Motor neuron (in vitro differentiated cells): ENCODE measurements at regions not wholly inside any gene's neighbourhood (a gene's known extent, or its start where the extent isn't known, plus 50 kb on each side); places are given as distances from the start of the nearest gene placed in this dataset.
"Not testable (repeated sequence)": the region's sequence is repeated elsewhere in the genome, so short reads cannot be mapped to it uniquely, and the experiment has no call there.

Experiments used
- ATAC-seq, 8 experiments: fragments of 200-7000 bp; cut with Tn5 transposase; replicated peaks in 6 of 8; 2 replicates each; pipeline ENCODE4 v1.8.0; 2021; ENCODE audit warnings: mild to moderate bottlenecking in 8 of 8, moderate library complexity in 8 of 8
- H3K27ac ChIP-seq, 2 donors: fragments of 250-450 bp; sonication (Bioruptor Pico); 2 replicates each; pipeline ENCODE4 v1.9.0; 2021; ENCODE audit warnings: antibody characterized with exemption in 2 of 2, mild to moderate bottlenecking in 2 of 2, moderate library complexity in 1 of 2
- H3K4me1 ChIP-seq, 2 donors: fragments of 250-450 bp; sonication (Bioruptor Pico); replicated peaks in 1 of 2; 2 replicates each; pipeline ENCODE4 v1.6.1; 2021; ENCODE audit warnings: antibody characterized with exemption in 2 of 2, mild to moderate bottlenecking in 2 of 2, moderate library complexity in 1 of 2
- H3K4me3 ChIP-seq, 5 donors: fragments of 250-450 bp; sonication (Bioruptor Pico); 2 replicates each; pipeline ENCODE4 v1.9.0; 2021; ENCODE audit warnings: antibody characterized with exemption in 5 of 5, mild to moderate bottlenecking in 5 of 5, moderate library complexity in 4 of 5
- WGBS, 10 experiments: fragments of 450-650 bp; shearing (Covaris generic); methylation state at CpG; one replicate each; pipeline ENCODE4 v1.0.0; 2022; 5-methylcytosine and 5-hydroxymethylcytosine counted together
- in situ Hi-C, 9 experiments: fragments of 400-800 bp; cut with MboI; loops; one replicate each; pipeline ENCODE4 v1.15.0; 2021; ENCODE audit warnings: low sequenced_read_pairs in 9 of 9, low pct_unique_long_range_greater_than_20kb in 2 of 9; ENCODE audit not compliant: unreplicated experiment in 9 of 9

DNA sequence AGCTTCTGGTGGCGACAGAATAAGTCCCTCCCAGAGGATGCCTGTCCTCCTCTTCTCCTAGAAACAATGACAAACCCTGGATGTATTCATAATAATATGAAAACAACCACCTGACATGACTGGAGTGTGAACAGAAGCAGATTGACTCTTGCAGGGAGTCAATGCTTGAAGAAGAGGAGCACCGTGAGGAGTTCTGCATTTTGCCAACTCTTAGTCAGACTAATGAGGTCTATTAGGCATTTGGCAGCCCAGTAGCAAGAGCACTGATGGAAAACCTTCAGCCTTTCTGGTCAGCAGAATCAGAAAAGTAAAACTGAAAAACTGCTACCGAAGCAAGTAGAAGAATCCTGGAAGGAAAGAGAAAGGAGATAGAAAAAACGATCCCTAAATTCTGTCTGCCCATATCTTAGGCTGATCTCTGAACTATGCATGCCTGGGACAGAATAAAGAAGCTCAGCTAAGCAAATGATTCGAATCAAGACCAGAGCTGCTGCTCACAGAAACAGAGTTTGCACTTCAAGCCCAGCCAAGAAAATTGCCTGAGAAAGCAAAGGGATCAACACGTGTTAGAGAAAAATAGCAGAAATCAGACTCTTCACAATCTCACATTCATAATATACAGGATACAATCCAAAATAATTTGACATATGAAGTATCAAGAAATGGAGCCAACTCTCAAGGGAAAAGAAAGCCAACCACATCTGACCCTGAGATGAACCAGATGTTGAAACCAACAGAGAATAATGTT, 69.5 kb upstream of the OSMR start:
- Histone ChIP-seq H3K27ac (no peak overlapping the region), H3K4me1 (no peaks in the 10 kb centered on the region), H3K4me3 (no peak overlapping the region)
- 0 to 88% (median 75%) methylated on average over 3 to 6 of the region's 6 CpGs for WGBS, 10 experiments
- in situ Hi-C loops: loop anchor here in 1 of 9 experiments (25.0 kb wide), 1 partner anchor 214 kb away; the partner anchor contains the start of gene LIFR
- ATAC-seq: peak in 2 of 8 experiments; percentile 62 to 67

DNA sequence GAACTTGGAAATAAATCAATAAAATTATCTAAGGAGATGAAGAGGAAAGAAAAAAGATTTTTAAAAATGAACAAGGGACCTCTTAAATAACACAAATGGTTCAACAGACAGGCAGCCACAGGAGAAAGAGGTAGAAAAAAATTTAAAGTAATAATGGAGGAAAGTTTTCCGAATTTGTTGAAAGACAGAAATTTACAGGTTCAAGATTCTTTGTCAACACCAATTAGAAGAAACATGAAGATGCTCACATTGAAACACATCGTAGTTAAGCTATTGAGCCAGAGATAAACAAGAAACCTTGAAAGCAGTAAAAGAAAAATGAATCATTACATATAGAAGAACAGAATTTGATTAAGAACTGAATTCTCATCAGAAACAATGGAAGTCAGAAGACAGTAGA, 68.7 kb upstream of the OSMR start:
- Histone ChIP-seq H3K27ac (no peak overlapping the region), H3K4me1 (no peaks in the 10 kb centered on the region), H3K4me3 (no peak overlapping the region)
- in situ Hi-C loops: loop anchor here in 1 of 9 experiments (25.0 kb wide), 1 partner anchor 215 kb away; the partner anchor contains the start of gene LIFR
- WGBS, 10 experiments: 11 to 84% (median 45%) methylated on average over 1 to 2 of the region's 2 CpGs
- ATAC-seq: no peak

DNA sequence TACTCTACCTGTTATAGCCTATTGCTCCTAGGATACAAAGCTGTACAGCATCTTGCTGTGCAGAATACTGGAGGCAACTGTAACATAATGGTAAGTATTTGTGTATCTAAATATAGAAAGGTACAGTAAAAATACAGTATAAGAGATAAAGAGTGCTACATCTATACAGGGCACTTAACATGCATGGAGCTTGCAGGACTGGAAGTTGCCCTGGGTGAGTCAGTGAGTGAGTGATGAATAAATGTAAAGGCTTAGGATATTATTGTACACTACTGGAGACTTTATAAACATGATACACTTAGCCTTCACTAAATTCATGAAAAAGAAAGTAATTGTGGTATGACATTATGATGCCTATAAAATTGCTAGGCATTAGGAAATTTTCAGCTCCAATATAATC, 65.5 kb upstream of the OSMR start:
- H3K4me1 ChIP-seq: peaks cover 0 to 6% of the 10 kb centered on the region in 2 donors
- in situ Hi-C loops: loop anchor here in 1 of 9 experiments (25.0 kb wide), 1 partner anchor 218 kb away; the partner anchor contains the start of gene LIFR
- no peak overlapping the region for H3K4me3 ChIP-seq
- peak in 2 of 8 experiments; percentile 4 to 45 for ATAC-seq
- H3K27ac ChIP-seq: no peak overlapping the region

DNA sequence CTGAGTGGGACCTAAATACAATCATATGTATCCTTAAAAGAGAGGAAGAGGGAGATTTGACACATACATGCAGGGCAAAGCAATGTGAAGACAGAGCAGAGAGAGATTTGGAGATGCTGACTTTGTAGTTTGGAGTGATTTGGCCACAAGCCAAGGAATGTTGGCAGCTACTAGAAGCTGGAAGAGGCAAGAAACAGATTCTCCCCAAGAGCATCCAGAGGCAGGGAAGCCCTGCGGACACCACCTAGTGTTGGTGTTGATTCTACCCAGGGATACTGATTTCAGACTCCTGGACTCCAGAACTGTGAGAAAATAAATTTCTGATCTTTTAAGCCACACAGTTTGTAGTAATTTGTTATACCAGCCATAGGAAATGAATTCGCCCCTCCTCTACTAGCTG, 64.9 kb upstream of the OSMR start:
- Histone ChIP-seq H3K4me3 (no peak overlapping the region), H3K4me1 (peaks cover 0 to 6% of the 10 kb centered on the region in 2 donors), H3K27ac (no peak overlapping the region)
- ATAC-seq: peak in 4 of 8 experiments; percentile 8 to 72 (median 22)
- in situ Hi-C loops: loop anchor here in 1 of 9 experiments (25.0 kb wide), 1 partner anchor 219 kb away; the partner anchor contains the start of gene LIFR
- 60 to 100% (median 100%) methylated on average over 1 to 2 of the region's 2 CpGs; no CpG with 5 or more reads in 1 of the 10 experiments for WGBS, 10 experiments

DNA sequence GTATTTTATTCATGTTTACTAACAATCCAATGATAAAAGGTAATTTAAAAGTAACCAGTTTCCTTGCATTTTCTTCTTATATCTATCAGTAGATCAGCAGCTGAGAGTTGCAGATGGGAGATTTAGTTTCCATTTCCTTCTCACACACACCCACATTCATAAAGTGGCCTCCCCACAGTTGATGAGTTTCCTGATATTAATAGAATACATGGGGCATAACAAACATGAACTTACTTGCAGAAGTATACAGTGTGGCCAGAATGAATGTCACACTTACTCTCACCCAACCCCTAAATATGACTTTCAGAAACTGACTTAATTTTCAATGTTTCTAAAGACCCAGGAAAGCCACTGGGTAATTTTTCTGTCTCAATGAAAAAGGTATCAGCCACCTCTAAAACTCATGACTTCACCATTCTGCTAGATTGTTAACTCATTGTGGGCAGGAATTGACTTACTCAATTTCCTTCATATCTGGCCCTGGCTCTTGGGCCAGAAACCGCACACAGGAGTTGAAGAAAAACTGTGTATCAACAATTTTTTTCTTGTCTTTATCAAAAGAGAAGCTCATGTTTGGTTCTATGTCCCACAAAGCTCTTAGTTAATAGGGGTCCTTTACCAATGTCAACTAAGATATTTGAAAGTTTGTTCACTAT, 63.5 kb upstream of the OSMR start:
- in situ Hi-C loops: loop anchor here in 1 of 9 experiments (25.0 kb wide), 1 partner anchor 220 kb away; the partner anchor contains the start of gene LIFR
- Histone ChIP-seq H3K4me3 (no peak overlapping the region), H3K27ac (no peak overlapping the region), H3K4me1 (peaks cover 0 to 6% of the 10 kb centered on the region in 2 donors)
- peak in 2 of 8 experiments; percentile 9 to 10 for ATAC-seq
- WGBS, 10 experiments: 80 to 100% (median 89%) methylated on average over 1 of the region's 1 CpG; no CpG with 5 or more reads in 1 of the 10 experiments

DNA sequence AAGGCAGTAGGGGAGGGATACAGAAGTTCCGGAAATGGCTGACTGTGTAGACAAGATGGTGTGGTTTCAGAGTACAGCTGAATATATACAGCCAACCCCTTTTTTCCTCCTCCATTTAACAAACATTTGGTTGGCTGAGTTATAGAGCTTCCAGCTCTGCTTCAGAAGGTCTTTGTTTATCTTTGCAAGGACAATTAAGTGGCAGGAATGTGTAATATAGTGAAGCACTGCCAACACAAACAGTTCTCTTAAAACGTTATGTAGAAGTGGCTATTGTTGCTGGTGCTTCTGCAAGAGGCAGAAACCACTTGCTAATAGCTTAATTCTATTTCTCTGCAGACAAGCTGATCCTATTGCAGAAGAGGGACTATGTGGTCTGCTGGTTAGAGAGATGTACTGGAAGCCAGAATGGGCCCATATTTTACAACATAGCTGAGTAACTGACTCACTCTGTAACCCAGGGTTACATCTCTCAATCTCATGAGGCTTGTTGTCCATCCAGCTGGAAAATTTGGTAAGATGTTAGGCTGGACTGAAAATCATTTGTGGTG, 62.7 kb upstream of the OSMR start:
- in situ Hi-C loops: loop anchor here in 1 of 9 experiments (25.0 kb wide), 1 partner anchor 221 kb away; the partner anchor contains the start of gene LIFR
- Histone ChIP-seq H3K27ac (no peak overlapping the region), H3K4me3 (no peak overlapping the region), H3K4me1 (peaks cover 0 to 6% of the 10 kb centered on the region in 2 donors)
- 0 to 79% (median 50%) methylated on average over 1 to 2 of the region's 2 CpGs; no CpG with 5 or more reads in 3 of the 10 experiments for WGBS, 10 experiments
- ATAC-seq: peak; percentile 70 to 91 (median 84)

DNA sequence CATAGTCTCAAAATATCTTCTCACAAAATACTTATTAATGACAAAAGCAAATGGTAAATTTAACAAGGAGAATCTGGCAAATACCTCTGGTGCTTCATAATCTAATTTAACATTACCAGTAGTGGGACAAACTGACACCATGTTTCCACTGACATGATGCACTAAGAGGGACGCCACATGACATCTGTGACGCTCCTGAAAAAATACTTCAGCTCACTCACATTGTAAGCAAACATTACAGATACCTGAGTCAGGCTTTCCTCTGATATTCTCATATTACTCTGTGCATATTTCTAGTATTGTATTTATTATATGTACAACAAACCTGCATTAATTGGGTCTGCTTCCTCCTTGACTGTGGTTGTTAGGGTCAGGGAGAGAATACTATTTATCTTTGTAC, 56.7 kb upstream of the OSMR start:
- 92 to 100% (median 98%) methylated on average over 2 of the region's 2 CpGs; no CpG with 5 or more reads in 4 of the 10 experiments for WGBS, 10 experiments
- no peak for ATAC-seq
- Histone ChIP-seq H3K27ac (no peak overlapping the region), H3K4me3 (no peak overlapping the region), H3K4me1 (no peaks in the 10 kb centered on the region)
- in situ Hi-C loops: loop anchor here in 1 of 9 experiments (25.0 kb wide), 1 partner anchor 227 kb away; the partner anchor contains the start of gene LIFR

DNA sequence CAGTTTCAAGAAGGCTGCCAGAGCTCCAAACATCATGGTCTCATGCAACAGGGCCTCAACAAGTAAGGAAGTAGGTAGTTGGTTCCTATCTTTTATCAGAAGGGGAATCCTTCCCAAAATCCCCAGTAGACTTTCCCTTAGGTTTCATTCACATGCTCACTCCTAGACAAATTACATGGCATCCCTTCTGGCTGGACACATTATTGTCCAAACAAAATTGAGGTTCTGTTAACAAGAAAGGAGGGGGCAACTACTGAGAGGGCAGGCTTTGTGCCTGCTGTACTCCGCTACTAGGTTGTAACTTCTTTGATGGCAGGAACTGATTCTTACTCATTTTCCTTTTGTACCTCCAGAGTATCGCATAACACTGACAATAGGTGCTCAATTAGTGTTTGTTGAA, 56.0 kb upstream of the OSMR start:
- WGBS, 10 experiments: 83 to 100% (median 100%) methylated on average over 1 to 2 of the region's 2 CpGs; no CpG with 5 or more reads in 1 of the 10 experiments
- ATAC-seq: no peak
- Histone ChIP-seq H3K4me1 (no peaks in the 10 kb centered on the region), H3K27ac (no peak overlapping the region), H3K4me3 (no peak overlapping the region)
- in situ Hi-C loops: loop anchor here in 1 of 9 experiments (25.0 kb wide), 1 partner anchor 227 kb away; the partner anchor contains the start of gene LIFR

DNA sequence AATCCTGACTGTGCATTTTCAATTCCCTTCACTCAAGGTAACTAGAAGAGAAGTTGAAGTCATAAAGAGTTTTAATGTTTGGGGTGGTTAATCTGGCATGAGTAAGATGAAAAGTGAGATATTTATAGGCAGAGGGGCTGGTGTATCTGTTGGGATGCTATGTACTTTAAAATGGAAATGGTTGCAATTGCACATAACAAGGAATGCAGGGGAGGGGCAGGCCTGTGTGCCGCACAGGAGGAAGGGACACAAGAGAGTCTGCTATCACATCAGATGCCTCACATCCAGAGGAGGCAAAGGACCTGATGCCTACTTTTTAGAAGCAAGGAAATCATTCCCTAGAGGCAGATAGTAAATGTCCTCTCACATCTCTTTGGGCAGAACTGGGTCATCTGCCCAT, 55.5 kb upstream of the OSMR start:
- Histone ChIP-seq H3K4me3 (no peak overlapping the region), H3K4me1 (no peaks in the 10 kb centered on the region), H3K27ac (no peak overlapping the region)
- 0 to 100% (median 62%) methylated on average over 1 of the region's 1 CpG; no CpG with 5 or more reads in 6 of the 10 experiments for WGBS, 10 experiments
- in situ Hi-C loops: loop anchor here in 1 of 9 experiments (25.0 kb wide), 1 partner anchor 228 kb away; the partner anchor contains the start of gene LIFR
- peak in 3 of 8 experiments; percentile 26 to 74 (median 66) for ATAC-seq

DNA sequence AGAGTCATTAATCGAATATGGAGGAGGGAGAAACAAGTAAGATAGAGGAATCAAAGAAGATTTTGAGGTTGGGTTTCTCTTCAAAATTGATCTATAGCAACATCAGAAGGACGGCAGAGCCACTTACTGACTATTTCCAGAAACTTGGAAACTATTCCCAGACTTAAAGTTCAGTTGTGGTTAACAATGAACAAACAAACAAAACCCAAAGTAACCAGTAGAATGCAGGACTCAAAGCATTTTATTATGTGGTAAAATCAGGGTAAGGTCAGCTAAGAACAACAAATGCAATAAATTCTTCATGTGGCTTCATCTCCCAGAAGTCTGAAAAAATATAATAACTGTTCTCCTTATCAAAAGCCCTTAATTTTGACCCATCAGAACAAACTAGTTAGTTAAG, 54.9 kb upstream of the OSMR start:
- in situ Hi-C loops: loop anchor here in 1 of 9 experiments (25.0 kb wide), 1 partner anchor 229 kb away; the partner anchor contains the start of gene LIFR
- Histone ChIP-seq H3K4me3 (no peak overlapping the region), H3K27ac (no peak overlapping the region), H3K4me1 (no peaks in the 10 kb centered on the region)
- ATAC-seq: no peak
- WGBS, 10 experiments: 15 to 85% (median 53%) methylated on average over 1 to 2 of the region's 2 CpGs

DNA sequence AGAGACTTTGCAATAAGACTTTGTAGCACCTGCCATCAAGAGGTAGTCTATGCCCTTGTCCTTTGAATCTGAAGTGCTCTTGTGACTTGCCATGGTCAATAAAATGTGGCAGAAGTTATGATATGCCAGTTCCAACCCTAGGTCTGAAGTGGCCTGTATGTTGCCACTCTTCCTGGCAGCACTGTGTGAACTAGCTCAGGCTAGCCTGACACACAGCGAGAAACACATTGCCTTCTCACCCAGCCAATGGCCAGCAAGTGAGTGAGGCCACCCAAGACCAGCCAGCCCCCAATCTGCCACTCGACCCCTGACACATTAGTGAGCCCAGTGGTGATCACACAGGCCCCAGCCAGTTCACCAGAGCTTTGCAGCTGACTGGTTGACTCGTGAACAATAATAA, 52.7 kb upstream of the OSMR start:
- Histone ChIP-seq H3K4me3 (no peak overlapping the region), H3K27ac (no peak overlapping the region), H3K4me1 (no peaks in the 10 kb centered on the region)
- WGBS, 10 experiments: 47 to 93% (median 70%) methylated on average over 1 to 2 of the region's 3 CpGs; no CpG with 5 or more reads in 6 of the 10 experiments
- in situ Hi-C loops: loop anchor here in 1 of 9 experiments (25.0 kb wide), 1 partner anchor 231 kb away; the partner anchor contains the start of gene LIFR
- no peak for ATAC-seq

DNA sequence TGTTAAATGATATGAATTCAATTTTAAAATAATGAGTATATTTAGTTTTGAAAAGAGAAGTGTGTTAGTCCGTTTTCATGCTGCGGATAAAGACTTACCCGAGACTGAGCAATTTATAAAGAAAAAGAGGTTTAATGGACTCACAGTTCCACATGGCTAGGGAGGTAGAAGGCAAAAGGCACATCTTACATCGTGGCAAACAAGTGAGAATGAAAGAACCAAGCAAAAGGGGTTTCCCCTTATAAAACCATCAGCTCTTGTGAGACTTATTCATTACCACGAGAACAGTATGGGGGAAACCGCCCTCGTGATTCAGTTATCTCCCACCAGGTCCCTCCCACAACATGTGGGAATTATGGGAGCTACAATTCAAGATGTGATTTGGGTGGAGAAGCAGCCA, 51.8 kb upstream of the OSMR start:
- ATAC-seq, H3K4me1 ChIP-seq, H3K4me3 ChIP-seq, H3K27ac ChIP-seq: not testable (repeated sequence)
- 70 to 100% (median 85%) methylated on average over 2 to 7 of the region's 7 CpGs; no CpG with 5 or more reads in 1 of the 10 experiments for WGBS, 10 experiments
- in situ Hi-C loops: loop anchor here in 1 of 9 experiments (25.0 kb wide), 1 partner anchor 232 kb away; the partner anchor contains the start of gene LIFR
